G401 (cell line): ENCODE measurements at regions not wholly inside any gene's neighbourhood (a gene's known extent, or its start where the extent isn't known, plus 50 kb on each side); places are given as distances from the start of the nearest gene placed in this dataset.
A peak's percentile ranks its signal among the peaks of the same experiment; 100 is the strongest.
"Not testable (repeated sequence)": the region's sequence is repeated elsewhere in the genome, so short reads cannot be mapped to it uniquely, and the experiment has no call there.

Source experiments
- DNase-seq: peaks from one replicate; pipeline ENCODE4 v3.0.0-alpha.2; 2015; ENCODE audit warnings: low spot score
- in situ Hi-C: cut with HindIII; loops from 2 replicates; pipeline ENCODE4 v1.10.0; 2016; ENCODE audit warnings: low sequenced_read_pairs, mixed read lengths

DNA sequence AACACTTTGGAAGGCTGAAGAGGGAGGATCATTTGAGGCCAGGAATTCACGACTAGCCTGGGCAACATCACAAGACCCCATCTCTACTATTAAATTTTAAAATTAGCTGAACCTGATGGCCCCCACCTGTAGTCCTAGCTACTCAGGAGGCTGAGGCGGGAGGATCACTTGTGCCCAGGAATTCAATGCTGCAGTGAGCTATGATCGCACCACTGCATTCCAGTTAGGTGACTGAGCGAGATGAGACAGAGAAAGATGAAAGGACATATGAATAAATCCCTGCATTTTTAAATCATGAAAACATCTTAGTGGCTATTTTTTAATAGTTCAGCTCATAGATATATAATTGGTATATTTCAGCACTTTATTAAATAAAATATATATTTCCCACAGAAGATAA, 93.8 kb downstream of the GPR63 start:
- DNase-seq = no peak
- in situ Hi-C loops = no loop called here

DNA sequence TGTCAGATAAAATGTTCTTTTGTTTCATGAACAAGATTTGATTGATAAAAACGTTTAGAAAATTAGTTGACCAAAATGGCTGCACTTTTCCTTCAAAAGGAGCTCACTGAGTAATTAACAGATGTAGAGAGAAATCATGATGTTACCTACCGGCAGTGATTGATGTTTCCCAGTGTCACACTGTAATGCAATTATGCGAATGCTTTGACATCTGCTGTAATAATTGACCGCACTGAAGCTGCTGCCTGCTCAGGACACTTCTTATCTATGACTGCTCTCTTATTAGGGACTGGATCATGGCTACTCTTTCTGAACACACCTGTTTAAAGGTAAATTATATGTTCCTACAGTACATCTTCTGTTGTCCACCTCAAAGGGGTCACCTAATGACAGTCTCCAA, 94.6 kb downstream of the GPR63 start:
- DNase-seq = no peak
- in situ Hi-C loops = no loop called here

DNA sequence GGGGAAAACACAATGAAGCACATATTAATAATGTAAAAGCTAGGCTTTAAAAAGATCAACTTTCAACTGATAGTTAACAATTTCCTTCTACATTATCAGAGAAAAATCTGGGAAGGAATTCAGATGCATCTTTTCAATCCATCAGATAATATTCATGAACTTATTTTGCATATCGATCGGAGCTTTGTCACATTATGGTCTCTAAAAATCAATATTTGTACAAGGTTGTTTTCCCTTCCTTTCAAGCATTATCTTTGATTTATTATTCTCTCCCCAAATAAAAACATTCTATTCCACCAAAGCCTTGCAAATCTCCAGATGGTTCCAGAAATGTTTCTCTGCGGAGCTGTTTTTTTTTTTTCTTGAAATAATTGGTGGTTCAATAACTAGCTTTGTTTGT, 101.9 kb downstream of the GPR63 start:
- in situ Hi-C loops = no loop called here
- DNase-seq = no peak

DNA sequence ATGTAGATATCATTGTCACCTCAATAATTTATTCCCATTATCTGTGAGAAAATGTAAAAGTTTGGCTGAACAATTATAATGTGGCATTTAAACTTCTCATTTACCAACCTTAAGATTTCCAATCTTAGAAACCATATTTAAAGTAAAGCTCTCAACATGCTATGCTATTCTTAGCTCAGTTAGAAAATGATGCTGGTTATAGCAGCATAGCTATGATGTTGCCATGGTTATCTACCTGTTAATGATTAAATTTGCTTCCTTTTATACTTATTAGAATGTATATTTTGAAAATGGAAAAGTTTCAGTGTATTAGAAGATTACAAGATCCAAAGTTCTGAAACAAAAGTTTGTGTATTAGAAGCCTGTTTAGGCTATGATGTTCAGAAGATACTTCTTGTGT, 110.1 kb downstream of the GPR63 start:
- in situ Hi-C loops = no loop called here
- no peak for DNase-seq

DNA sequence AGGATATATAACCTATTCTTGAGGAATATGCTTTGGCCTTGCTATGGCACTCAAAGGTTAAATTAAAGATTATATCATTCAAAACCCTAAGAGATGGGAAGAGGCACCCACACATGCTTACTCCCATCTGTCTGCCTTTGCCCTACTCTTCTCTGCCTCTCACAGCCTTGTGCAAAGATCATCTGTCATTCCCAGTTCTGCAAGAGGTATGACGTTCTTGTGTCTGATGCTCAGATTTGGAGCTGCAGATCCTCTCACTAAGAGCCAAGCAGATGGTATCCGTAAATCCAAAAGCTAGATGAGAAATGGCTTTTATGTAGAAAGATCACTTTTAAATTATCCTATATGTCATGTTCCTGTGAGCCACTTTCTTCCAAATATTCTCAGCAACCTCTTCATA, 112.0 kb downstream of the GPR63 start:
- DNase-seq = no peak
- in situ Hi-C loops = no loop called here

DNA sequence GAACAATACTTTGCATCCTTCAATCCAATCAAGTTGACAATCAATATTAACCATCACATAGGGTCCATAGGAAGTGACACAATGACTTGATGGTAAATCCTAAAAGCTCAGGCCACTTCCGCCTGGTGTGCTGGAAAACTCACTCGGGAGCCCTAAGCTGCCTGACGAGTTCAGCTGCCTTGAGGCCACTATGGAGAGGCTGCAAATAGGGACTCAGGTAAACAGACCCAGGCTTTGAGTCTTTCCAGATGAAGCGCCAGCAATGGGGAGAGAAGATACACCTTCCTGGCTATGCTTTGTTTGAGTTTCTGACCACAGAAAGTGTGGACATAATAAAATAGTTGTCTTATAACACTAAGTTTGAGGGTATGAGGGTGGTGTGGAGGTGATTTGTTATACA, 112.6 kb downstream of the GPR63 start:
- in situ Hi-C loops = no loop called here
- no peak for DNase-seq

DNA sequence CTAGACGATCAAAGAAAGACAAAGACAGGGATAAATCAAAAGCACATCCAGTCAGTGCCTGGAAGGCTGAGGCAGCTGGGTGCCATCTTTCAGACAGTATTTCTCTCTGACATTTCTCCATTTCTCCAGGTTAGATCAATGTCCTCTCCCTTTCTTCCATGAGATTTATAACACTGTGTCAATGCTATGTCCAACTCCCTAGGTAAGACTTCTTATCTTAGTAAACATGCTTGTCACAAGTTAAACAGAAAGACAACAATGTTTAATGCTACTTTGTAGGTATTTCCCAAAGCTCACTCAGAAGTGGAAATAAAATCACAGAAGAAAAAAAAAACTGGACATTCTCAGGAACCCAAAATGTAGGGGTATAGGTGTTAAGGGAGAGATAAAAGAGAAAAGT, 113.9 kb downstream of the GPR63 start:
- DNase-seq = no peak
- in situ Hi-C loops = no loop called here

DNA sequence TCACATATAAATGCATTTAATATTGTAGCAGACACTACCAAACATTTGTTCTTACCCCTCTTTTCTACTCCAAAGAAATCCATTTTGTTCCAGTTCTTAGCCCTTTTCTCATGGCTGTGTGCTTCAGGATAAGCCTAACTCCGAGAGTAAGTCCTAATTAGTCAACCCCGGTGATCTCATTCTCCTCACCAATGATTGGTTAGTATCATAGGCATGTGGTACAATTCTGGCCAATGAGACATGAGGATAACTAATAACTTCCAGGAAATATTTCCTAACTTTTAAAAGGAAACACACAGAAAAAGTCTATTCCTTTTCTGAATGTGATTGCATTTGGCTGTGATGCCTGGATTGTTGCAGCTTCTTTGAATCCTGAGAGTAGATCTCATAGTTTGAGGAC, 116.0 kb downstream of the GPR63 start:
- in situ Hi-C loops = no loop called here

DNA sequence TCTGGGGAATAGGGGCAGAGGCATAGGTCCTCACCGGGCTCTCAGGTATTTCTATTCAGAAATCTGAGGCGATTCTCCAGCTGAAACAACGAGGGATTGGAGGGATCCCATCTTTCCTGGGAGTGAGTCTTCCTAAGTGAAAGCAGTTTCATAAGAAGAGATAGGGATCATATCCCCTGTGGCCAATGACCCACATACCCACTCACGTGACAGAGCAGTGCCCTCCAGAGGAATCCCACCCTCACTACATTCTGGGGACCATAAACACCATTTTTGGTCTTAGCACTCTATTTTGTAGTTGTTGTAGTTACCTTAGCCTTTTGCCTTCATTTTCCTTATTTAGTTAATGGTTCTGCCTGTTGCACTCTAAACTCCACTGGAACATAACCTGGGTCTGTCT, 121.1 kb downstream of the GPR63 start:
- in situ Hi-C loops = no loop called here
- DNase-seq = no peak

More for the DNA sequence above, 116.0 kb downstream of the GPR63 start:
- DNase-seq = no peak

DNA sequence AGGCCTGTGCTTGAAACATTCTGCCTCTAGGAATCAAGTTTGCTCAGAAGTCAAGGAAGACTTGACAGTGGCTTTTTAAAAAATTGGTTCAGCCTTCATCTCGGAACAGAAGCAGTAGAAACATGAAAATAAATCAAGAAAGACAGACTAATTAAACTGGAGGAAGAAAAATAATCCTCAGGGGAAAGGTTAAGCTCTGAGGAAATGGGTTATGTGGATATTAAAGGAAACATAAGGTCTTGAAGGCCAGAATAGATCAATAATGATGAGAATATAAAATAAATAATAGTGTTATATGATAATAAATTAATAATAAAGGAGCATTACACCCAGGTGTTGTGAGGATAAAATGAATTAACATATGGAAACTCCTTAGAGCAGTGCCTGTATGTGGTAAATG, 121.7 kb downstream of the GPR63 start:
- no peak for DNase-seq
- in situ Hi-C loops = no loop called here

DNA sequence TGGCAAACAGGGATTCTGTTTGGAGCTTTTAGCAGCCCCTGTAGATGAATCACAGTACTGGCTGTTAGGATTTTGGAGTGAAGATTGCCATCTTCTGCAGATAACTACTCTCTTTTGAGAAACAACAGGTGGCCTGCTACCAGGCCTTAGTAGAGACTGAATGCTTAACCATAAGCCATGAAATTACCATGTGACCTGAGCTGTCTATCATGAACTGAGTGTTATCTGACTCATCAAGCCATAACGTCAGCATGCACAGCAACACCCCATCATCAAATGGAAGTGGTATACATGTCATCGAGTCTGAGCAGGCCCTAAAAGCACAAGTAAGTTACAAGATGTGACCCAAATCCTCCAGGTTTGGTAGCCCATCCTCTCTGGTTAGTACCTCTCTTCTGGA, 132.6 kb downstream of the GPR63 start:
- in situ Hi-C loops = no loop called here
- no peak for DNase-seq

DNA sequence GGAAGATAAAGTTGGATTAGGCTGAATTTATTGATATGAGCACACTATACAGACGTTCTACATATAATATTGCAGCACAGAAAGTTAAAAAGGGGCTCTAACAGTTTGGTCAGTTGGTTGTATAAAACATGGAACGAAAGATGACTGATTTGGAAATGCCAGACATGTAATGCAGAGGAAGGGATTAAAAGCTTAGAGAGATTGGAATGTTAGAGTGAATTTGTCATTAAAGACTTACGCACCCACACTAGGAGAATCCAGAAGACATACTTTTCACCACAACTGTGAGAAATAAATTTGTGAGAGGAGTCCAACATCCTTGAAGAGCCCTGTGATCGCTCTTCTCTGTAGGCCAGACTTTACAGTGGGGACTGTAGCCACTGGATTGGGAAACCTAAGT, 134.7 kb downstream of the GPR63 start:
- in situ Hi-C loops = no loop called here

DNA sequence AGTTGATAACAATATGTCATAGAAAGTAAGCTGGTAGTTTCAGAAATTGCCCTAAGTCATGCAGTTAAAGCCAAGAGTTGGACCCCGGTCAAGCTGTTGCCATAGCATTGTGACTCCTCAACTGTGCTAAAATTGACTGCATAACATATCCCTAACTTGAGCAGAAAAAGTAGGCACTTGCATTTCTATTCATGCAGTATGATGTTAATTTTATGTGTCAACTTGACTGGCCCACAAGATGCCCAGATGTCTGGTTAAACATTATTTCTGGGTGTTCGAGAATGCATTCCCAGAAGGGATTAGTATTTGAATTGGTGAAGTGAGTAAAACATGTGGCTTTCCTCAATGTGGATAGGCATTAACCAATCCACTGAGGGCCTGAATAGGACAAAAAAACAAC, 136.4 kb downstream of the GPR63 start:
- in situ Hi-C loops = no loop called here
- DNase-seq = no peak

More for the DNA sequence above, 134.7 kb downstream of the GPR63 start:
- DNase-seq = no peak

DNA sequence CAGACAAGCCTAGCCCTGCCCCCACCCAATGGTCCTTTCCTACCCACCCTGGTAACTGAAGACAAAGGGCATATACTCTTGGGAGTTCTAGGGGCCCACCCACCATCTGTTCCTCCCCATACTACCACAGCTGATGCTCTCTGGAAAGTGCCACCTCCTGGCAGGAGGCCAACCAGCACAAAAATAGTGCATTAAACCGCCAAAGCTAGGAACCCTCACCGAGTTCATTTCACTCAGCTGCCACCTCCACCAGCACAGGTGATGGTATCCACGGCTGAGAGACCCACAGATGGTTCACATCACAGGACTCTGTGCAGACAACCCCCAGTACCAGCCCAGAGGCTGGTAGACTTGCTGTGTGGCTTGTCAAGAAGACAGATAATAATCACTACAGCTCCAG, 131.5 kb downstream of the FHL5 start:
- DNase-seq, in situ Hi-C loops: not testable (repeated sequence)

DNA sequence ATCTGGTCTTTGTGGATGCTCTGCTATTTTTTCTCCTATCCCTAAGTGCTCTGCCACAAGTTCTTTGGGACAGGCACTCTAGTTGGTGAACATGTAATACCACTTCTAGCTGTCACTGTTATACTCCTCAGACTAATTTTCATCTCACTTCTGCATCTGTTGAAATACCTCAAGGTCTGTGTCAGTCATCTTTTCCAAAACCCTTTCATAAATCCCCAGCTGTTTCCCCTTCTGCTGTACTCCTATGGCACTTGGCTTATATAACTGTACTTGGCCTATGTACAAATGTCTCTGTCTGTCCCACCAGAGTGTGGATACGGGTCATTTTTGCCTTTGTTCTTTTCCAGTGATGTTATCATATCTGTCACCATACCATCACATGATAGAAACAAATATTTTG, 124.2 kb downstream of the FHL5 start:
- no peak for DNase-seq
- in situ Hi-C loops = no loop called here

DNA sequence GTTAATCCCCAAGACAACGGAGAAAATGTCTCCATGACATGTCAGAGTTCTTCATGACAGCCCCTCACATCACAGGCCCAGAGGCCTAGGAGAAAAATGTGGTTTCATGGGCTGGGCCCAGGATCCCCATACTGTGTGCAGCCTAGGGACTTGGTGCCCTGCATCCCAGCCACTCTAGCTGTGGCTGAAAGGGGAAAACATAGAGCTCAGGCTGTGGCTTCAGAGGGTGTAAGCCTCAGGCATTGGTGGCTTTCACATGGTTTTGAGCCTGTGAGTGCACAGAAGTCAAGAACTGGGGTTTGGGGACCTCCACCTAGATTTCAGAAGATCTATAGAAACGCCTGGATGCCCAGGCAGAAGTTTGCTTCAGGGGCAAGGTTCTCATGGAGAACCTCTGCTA, 122.8 kb downstream of the FHL5 start:
- no peak for DNase-seq
- in situ Hi-C loops = no loop called here

DNA sequence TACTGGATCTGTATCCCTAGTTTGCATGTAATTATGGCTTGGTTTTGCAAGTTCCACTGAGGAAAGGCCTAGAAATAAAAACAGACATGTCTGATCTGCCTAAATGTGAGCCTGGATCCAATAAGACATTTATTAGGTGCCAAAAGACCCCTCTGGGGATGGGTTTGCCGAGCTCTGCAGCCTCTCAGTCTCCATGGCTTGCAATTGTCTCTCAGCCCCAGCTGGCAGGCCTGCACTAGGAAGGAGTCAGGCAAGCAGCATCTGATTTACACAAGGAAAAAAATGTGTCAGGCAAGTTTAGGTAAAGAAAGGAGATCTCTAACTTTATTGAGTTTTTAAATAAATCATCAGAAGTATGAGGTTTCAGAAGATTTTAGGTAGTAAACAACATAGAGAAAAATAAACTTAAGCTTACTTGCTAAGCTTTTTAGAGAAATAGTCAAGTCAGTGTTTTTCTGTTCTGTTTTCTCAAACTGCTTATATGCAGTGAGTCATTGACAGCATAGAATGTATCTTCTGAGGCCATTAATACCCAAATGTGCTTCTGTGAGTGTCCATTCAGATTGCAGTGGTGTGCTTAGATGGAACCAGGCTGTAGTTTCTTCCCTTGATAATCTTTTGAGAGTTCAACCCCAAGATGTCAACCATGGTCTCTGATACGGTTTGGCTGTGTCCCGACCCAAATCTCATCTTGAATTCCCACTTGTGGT, 121.0 kb downstream of the FHL5 start:
- DNase-seq = no peak
- in situ Hi-C loops = no loop called here

DNA sequence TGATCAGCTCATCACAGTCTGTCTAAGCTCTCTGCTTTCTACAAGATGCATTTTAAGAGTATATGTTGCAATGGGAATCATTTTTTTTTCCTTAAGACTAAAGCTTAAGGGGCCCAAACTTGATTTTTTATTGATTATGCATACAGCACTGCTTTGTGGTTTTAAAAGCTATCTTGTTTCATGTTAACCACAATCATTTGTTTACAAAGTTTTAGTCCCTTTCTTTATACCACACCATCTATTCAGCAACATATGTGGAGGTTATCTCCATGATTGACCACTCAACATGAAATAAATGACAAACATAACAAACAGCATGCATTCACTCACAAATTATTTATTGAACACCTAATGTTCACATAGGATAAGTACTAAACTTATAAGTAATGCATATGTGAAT, 119.1 kb downstream of the FHL5 start:
- no peak for DNase-seq
- in situ Hi-C loops = no loop called here

DNA sequence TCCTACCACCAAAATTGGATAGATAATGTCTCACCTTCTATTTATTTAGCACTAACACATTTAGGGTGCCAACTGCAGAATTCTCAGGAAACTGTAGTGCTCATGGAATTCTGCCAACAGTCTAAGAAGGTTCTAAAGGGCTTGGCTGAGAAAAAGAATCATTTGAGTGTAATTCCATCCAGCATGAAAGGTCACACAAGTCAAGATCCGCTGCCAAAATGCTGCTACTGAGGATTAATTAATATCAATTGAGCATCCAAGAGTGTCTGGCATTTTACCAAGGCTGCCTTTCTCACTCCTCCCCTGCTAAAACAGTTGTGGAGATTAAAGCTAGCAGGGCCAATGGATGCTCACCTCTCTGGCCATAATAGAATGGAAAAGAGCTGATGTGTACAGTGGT, 112.7 kb downstream of the FHL5 start:
- DNase-seq = peak; percentile 2
- in situ Hi-C loops = no loop called here
